Peyer's patch (tissue), 4 donors: ENCODE measurements at regions not wholly inside any gene's neighbourhood (a gene's known extent, or its start where the extent isn't known, plus 50 kb on each side); places are given as distances from the start of the nearest gene placed in this dataset.

Experiments used
- CTCF ChIP-seq, 6 experiments: fragments of 450-650 bp in 4 of 6; fragments of 200-600 bp in 2 of 6; sonication (generic) in 1 of 6; IDR thresholded peaks; one replicate each; pipeline ENCODE4 v1.5.1; 2017 to 2019; ENCODE audit warnings: antibody characterized with exemption in 6 of 6, mild to moderate bottlenecking in 3 of 6, moderate library complexity in 1 of 6
- POLR2A ChIP-seq, 2 donors: fragments of 450-650 bp; IDR thresholded peaks; one replicate each; pipeline ENCODE4 v1.5.1; 2017; ENCODE audit warnings: antibody characterized with exemption in 2 of 2, mild to moderate bottlenecking in 2 of 2, moderate library complexity in 2 of 2

- TF ChIP-seq CTCF (IDR thresholded peaks at IDR 0.05) (no peak), POLR2A (IDR thresholded peaks at IDR 0.05) (no peak)
Measured at GRCh38 chr22:48941033-48941902, 886.4 kb downstream of the BRD1 start.
